Fibroblast of pulmonary artery (primary cell): ENCODE measurements at regions not wholly inside any gene's neighbourhood (a gene's known extent, or its start where the extent isn't known, plus 50 kb on each side); places are given as distances from the start of the nearest gene placed in this dataset.

Experiments
- DNase-seq: peaks from one replicate; pipeline ENCODE4 v3.0.0-alpha.2; 2010; ENCODE audit warnings: low read depth
- H3K4me3 ChIP-seq: replicated peaks from 2 replicates; pipeline ENCODE4 v1.5.1; 2011; ENCODE audit warnings: low read depth, mild to moderate bottlenecking, control low read depth, low read length, moderate library complexity
- CTCF ChIP-seq: IDR thresholded peaks from 2 replicates; pipeline ENCODE4 v1.5.1; 2011; ENCODE audit warnings: mild to moderate bottlenecking, control low read depth, low read length, inconsistent platforms; ENCODE audit errors: missing control alignments

GRCh38 chr4:45701621-45702020 lies 422.2 kb downstream of the GABRG1 start:
- DNase-seq, result no peak
- no peak overlapping the region for H3K4me3 ChIP-seq
- TF ChIP-seq CTCF, result no peak

GRCh38 chr4:45693746-45694145 lies 430.1 kb downstream of the GABRG1 start:
- DNase-seq, result peak; percentile 3
- no peak for TF ChIP-seq CTCF
- no peak overlapping the region for H3K4me3 ChIP-seq

DNA sequence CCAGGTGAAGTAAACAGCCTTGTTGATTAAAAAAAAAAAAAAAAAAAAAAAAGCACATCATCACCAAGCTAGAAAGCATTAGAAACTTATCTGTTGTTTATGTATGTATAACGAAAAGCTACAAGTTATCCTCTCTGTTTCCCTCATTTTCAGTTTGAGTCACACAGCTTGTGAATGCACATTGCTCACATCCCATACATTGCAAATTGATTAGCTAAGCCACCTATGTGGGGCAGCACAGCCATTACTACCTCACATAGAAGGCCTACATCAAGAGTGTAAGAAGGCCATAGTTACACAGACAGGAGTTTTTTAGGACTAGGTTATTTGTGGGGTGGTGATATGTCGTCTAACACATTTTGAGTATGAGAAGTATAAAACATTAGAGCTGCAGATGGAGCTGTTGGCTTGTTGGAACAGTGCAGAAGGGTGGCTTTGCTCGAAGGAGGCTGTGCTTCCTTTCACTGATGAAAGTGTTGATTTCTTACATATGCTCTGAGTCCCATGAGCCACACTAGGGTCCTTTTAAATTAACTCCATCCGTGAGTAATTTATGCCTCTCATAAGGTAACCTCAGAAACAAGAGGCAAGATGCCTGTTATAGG lies 431.6 kb downstream of the GABRG1 start:
- TF ChIP-seq CTCF, result no peak
- no peak for DNase-seq
- H3K4me3 ChIP-seq, result no peak overlapping the region

GRCh38 chr4:45688341-45688740 lies 435.5 kb downstream of the GABRG1 start:
- DNase-seq, result no peak
- H3K4me3 ChIP-seq, result no peak overlapping the region
- TF ChIP-seq CTCF, result no peak

- no peak overlapping the region for H3K4me3 ChIP-seq
- no peak for DNase-seq
- TF ChIP-seq CTCF, result no peak
Measured at GRCh38 chr4:45679411-45679810, 444.4 kb downstream of the GABRG1 start.

GRCh38 chr4:45668128-45668527 lies 455.7 kb downstream of the GABRG1 start:
- DNase-seq, result no peak
- H3K4me3 ChIP-seq, result no peak overlapping the region
- TF ChIP-seq CTCF, result no peak

DNA sequence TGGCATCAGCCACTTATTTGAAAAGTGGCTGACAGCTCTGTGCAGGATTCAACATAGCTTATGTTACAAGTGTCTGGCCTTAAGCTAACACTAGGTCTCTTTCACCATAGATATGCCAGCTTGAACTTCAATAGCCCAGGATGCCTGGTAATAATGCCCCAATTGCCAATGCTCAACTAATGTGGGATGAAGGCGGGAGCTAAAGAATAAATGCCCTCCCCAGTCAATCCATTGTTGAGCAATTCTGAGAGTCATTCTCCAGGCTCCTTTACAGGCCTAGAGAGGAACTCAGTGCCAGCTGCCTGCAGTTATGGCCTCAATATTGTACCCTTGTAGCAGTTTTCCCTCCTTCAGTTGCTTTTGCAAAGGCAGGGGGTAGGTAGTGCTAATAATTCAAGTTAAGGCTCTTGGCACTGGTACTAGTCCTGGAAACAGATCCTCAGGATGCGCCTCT lies 460.2 kb downstream of the GABRG1 start:
- no peak for TF ChIP-seq CTCF
- DNase-seq, result no peak
- no peak overlapping the region for H3K4me3 ChIP-seq
